GM21528 (cell line): ENCODE measurements at regions not wholly inside any gene's neighbourhood (a gene's known extent, or its start where the extent isn't known, plus 50 kb on each side); places are given as distances from the start of the nearest gene placed in this dataset.

Experiments
- ATAC-seq: cut with Tn5 transposase; IDR thresholded peaks from one replicate; pipeline ENCODE4 v1.9.1; 2021; ENCODE audit warnings: mild to moderate bottlenecking, moderate library complexity; ENCODE audit not compliant: unreplicated experiment, low FRiP score

DNA sequence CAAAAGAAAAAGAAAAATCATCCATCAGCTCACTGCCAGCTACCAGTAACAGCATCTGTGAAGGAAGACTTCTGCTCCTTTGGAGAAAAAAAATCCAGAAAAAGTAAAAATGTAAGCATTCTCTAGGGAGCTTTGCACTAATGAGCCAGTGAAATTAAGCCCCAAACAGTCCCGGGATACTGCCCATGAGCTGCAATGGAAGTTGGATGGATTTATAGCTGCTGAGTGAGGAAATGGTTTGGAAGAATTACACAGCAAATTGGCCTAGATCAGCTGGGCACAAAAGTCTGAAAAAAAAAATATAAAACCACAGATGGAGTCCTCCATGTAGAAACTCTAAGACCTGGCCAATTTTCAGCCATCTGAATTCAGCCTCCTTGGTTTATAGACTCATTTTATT is 462.9 kb upstream of the USP15 start:
- no peak for ATAC-seq

DNA sequence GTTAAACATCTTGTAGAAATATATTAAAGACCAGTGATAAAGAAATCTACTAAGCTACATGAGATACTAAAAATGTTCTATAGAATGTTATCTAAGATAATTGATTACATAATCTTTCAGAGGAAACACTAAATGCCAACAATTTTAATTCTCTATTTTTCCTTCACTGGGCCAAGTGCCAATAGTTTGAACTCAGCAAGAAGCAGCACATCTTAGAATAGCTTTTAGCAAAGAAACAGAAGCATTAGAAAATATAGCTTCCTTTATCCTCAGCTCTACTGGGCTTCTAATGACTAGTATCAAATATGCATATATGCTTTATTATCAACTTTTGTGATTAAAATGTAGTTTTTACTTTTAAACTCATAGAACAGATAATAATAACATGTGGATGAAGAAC is 461.4 kb upstream of the USP15 start:
- ATAC-seq: no peak

DNA sequence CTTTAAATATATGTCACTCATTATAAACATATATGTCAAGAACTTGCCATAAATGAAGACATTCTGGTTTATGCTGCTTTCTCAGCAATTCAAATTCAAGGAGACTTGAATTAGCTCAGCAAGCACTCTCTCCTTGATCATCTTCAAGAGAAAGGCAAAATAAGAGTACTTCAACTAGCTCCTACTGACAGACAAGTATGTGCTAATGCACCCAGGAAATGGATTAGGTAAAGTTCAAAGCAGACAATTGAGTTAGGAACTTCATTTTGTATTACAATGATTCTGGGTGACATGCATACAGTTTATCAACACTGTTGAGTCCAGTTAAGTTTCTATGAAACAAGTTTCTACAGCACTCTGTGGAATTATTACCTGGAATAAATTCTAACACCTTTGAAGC is 455.9 kb upstream of the USP15 start:
- no peak for ATAC-seq

DNA sequence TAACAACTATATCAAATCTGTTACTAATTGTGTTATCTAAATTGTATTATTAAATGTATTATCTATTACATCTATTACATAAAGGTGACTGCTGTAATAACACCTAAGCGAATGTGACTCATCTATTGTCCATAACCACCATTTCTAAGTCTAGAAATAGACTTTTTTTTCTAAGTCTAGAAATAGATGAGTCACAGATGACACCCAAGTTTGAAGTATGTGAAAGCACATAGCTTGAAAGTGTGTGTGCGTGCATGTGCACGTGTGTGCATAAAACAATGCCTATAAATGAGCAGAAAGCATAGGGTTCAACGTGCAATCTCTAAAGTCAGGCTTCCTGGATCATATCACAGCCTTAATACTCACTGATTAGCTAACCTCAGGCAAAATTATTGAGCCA is 451.3 kb upstream of the USP15 start:
- ATAC-seq: no peak

DNA sequence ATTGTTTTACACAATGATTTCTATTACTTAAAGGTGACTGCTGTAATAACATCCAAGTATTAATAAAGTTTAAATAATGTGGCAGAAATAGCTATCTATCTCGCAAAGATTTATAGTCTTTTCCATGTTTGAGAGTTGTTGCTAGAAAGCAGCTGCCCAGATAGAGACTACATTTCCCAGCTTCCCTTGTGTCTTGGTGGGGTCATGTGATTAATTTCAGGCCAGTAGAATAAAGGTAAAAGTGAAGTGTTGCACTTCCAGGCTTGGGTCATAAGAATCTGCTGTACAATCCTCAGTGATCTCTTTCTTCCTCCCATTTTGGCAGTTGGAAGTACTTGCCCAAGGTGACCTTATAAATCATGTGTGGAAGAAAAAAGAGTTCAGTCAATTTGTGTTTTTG is 449.7 kb upstream of the USP15 start:
- no peak for ATAC-seq

DNA sequence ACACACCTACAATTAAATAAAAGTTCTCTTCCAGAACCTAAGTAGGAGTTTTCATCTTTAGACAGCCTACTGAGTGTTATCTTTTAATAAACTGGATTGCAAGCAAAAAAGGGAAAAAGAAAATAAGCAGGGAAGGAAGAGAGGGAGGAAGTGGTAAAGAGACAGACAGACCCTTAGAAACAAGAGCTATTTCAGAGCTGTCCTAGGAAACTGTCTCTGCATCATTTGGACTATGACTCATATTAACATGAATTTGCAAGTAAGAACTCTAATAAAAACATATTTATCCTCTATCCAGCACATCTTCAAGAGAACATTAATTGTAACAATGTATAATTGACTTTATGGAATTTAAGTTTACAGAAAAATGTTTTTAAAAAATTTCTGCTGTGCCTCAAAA is 438.8 kb upstream of the USP15 start:
- ATAC-seq: no peak

DNA sequence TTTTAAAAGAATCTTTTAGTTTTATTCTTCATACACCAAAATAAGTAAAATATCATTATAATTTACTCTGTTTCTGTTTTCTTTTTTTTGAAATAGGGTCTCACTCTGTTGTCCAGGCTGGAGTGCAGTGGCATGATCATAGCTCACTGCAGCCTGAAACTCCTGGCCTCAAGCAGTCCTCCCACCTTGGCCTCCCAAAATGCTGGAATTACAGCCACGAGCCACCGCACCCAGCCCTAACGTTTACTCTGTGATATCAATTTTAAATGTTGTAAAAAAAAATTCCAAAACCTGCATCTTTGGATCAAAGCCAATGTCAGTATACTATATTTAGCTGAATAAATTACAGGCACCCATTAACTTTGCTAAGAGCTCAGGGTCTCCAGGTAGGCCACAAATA is 437.1 kb upstream of the USP15 start:
- ATAC-seq: no peak

DNA sequence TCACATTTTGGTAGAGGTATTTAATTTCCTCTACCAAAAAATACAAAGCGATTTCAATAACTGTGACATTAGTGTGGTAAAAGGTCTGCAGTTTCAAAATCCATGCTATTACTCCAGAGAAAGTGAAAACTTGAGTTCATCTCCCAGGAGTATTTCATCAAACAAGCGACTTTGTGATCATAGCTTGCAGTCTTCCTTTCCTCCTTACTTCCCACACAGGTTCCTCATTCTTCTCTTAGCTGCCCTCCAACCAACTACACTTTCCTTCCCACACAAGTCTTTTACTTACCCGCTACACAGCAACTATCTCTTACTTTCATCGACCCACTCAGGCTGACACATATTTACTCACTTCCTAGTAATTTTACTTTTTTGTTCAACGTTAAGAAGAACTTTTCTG is 413.4 kb upstream of the USP15 start:
- ATAC-seq: no peak

DNA sequence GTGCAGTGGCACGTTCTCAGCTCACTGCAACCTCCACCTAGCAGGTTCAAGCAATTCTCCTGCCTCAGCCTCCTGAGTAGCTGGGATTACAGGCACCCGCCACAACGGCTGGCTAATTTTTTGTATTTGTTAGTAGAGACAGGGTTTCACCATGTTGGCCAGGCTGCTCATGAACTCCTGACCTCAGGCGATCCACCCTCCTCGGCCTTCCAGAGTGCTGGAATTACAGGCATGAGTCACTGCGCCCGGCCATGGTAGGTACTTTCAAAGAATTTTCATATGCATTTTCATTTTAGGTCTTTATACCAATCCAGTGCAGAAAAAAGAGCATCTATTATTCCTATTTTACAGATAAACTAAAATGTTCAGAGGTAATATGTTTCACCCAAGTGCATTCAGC is 411.3 kb upstream of the USP15 start:
- ATAC-seq: no peak

DNA sequence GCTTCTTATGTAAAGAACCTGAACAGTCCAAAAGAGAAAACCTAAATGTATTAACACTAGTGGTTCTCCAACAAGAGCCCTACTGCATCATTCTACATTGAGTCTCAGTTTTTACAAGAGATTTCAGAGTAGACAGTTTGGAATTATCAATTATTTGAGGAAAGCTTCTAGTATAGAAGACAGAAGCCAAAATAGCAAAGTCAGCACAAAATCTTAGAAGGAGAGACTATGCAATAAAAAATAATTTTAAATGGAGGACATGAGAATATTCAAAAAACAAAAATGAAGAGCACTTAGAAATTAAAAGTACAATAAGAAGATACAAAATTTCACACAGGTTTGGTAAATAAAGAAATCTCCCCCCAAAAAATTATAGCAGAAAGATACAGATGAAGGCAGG is 406.3 kb upstream of the USP15 start:
- ATAC-seq: no peak

DNA sequence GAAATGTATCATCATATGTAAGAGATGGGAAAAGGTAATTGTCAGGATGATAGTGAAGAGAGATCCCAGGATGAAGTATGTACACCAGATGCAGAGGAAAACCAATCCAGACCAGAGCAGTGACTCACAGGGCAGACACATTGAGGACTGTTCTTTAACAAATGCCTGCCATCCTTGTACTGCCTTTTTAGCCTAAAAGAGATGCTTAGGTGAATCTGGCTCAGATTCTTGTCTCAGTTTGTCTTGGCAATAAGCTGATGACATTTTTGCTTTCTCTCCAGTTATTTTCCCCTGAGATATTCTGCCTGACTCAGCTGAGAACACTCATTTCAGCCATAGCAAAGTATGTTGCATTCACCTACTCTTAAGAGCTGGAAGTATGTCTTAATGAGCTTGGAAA is 405.3 kb upstream of the USP15 start:
- no peak for ATAC-seq

DNA sequence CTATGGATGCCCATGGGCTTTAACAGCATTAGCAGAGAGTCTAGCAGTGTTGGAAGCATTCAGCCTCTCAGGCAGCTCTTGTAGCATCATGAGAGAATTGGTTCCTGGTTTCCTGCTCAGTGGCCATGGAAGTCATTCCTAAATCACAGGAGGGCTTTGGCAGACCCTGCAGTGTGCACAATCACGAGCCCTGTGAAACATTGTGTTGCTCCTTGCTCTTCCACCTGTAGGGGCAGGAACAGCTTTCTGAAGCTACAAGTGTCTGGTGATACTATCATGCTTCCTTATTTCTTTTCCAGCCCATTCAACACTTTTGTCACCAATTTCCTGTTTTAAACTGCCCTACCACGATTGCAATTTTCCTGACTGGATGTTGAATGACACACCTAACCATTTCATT is 402.2 kb upstream of the USP15 start:
- ATAC-seq: no peak

DNA sequence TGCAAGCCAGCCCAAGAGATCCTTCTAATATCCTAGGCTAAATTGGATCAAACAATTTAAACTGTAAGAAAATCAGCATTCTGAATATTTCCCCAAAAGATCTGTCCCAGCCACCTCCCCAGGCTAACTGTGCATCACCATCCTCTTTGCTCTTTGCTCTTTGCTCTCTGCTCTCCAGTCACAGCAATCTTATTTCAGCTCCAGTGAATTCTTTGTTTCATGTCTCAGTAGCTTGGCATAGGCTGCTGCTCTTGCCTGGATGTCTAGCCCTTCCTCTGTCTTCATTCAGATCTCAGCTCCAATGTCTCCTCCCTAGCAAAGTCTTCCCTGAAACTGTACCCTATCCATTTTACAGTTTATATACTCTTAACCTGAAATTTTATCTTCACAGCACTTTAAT is 399.8 kb upstream of the USP15 start:
- no peak for ATAC-seq

DNA sequence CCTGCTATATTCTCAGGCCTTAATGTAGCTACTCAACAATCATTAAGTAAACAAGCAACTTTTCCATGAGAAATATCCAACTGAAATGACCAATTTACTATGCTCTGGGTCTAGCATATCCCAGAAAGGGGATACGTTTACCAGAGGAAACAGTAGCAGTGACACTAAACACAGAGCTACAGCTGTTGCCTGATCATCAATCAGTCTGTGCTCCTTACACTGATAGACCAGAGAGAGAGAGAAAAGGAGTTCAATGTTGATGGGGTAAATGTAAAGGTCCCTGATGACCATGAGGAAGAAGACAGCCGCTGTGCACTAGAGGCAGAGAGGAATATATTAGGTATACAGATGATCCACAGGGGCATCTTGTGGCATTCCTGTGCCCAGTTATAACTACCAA is 397.2 kb upstream of the USP15 start:
- no peak for ATAC-seq

DNA sequence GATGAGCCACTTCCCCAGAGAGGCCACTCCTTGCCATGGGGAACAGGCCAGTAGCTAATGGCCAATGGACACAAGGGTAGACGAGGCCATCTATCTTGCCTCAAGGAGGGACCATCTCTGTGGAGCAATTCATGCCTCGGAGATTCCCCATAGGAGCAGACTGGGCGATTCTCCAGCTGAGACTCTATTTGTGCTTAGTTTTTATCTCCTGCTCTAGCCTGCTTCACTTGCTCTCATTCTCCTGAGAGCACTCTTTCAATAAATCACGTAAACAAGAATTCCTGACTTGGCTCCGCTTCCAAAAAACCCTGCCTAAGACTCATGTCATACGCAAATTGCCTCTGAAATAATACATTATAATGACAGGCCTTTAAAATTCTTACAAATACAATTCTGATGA is 396.4 kb upstream of the USP15 start:
- ATAC-seq: no peak

DNA sequence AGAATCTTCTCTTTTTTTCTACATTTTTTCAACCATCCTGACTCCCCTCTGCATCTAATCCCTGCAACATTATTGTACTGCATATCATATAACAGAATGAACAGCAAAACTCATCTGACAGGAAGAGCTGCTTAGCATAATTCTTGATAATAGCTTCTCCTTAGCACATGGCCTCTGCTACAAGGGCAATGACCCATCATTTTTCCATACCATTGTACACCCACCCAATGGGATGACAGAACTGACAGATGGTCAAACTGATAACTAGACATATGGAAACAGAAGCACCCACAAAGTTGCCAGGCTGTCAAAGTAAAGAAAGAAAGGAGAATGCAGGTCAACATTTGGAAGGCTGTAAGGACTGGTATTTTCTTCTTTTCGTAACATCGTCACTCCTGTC is 390.4 kb upstream of the USP15 start:
- ATAC-seq: no peak

DNA sequence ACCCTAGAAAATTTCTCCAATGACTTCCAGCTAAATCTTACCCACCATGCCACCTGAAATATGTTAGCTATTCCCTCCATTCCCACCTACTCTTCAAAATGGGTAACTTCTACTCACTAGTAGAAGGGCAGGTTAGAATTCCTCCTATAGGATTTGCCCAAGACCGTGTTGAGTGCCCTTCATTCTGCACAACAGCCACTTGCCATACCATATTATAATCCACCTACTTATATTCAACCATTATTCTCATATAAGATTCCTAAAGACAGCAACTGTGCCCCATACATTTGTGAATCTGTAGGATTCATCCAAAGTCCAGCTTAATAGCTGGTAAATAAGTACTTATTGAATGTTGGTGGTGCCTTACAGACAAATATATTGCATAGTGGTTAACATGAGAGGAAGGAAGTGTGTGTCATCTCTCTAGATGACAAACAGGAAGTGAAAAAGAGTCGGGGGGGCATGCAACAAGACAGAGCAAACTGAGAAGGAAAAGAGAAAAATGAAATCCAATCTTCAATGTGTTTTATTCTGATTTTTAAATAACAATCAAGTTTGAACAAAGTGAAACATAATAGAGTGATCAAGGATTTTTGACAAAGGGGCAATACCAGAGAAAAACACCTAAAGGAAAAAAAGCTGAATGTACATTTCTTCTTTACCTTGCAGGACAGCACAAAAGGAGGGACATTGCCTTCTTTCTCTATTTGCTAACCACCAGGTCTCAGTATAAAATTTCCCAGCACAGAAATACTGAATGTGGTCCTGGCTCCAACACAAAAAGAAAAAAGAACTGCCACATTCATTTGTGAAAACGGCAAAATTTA is 389.3 kb upstream of the USP15 start:
- no peak for ATAC-seq

DNA sequence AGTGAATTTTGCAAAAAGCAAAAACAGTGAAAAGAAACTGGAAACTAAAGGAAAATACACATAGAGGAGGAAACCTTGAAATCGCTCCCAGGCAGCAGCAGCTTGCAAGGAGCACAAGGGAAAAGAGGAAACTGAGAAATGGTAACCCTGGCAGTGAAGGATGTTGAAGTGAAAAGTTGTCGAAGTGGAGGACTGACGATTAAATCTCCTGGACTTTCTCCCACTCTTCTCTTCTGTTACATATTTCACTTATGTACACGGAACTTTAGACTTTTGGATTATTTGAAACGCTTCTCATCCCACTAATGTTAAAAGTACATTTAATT is 388.8 kb upstream of the USP15 start:
- no peak for ATAC-seq

DNA sequence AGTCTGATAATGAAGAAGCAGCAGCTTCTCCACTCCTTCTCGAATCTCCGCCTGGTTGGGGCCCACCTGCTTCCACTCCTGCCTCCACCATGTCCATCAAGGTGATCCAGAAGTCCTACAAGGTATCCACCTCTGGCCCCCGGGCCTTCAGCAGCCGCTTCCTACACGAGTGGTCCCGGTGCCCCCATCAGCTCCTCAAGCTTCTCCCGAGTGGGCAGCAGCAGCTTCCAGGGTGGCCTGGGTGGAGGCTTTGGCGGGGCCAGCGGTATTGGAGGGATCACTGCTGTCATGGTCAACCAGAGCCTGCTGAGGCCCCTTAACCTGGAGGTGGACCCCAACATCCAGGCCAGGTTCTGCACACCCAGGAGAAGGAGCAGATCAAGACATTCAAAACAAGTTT is 381.0 kb upstream of the USP15 start:
- ATAC-seq: no peak

DNA sequence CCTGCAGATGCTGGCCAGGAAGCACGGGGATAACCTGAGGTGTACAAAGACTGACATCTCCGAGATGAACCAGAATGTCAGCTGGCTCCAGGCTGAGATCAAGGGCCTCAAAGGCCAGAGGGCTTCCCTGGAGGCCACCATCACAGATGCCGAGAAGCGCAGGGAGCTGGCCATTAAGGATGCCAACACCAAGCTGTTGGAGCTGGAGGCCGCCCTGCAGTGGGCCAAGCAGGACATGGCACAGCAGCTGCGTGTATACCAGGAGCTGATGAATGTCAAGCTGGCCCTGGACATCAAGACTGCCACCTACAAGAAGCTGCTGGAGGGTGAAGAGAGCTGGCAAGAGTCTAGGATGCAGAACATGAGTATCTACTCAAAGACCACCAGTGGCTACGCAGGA is 380.0 kb upstream of the USP15 start:
- no peak for ATAC-seq

DNA sequence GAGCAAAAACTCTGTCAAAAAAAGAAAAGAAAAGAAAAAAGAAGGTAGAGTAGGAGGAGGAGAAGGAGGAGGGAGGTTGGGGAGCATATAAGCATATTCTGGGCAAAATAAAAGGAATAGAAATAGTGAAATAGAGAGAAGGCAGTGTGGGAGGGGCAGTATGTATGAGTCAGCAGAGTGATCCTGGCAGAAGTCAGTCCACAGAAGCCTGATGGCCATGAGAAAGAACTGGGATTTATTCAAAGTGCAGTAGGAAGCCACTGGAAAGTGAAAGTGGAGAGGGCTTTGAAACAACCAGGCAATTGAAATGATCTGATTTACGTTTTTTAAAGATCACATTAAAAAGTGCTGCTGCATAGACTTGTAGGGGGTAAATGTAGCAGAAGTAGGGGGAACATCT is 368.6 kb upstream of the USP15 start:
- no peak for ATAC-seq

DNA sequence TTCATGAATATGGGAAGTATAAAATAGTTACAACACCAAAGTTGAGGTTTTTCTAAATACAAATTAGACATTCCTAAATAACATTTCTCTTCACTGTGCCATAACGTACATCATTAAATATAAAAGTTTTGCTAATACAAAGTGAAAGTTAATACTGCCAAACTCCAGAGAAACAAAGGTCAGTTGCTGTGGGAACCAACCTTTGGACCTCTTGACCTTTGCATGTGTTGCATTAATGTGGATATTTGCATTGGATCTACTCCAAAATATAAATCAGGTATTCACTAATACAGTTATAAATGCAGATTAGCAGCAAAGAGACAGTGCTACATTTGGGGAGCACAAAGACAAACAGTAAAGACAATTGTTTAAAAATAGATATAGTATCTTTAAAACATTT is 366.0 kb upstream of the USP15 start:
- no peak for ATAC-seq

DNA sequence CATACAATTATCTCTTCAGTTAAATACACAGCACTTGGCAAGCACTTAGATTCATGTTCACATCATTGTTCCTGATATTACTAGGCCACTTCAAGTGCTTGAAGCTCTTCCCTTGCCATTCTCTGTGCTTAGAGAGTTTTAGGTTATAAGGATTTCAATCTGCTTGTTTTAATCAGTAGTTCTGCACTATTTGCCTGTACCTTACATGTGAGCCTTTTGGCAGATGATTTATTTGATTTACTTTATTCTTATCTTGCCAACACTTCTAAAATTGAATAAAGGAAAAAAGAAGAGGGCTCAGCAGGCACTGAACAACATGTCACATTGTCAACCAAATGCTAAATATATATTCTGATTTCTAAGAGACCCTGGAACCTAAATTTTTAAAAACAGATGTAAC is 363.8 kb upstream of the USP15 start:
- ATAC-seq: no peak
